Upper lobe of left lung (tissue), 6 donors: ENCODE measurements at regions not wholly inside any gene's neighbourhood (a gene's known extent, or its start where the extent isn't known, plus 50 kb on each side); places are given as distances from the start of the nearest gene placed in this dataset.

Source experiments
- ATAC-seq, 2 donors: fragments of 200-7000 bp; cut with Tn5 transposase; one replicate each; pipeline ENCODE4 v1.9.1; 2022; ENCODE audit warnings: mild to moderate bottlenecking in 2 of 2, moderate library complexity in 2 of 2; ENCODE audit not compliant: low FRiP score in 2 of 2
- DNase-seq, 2 donors: peaks; one replicate each; pipeline ENCODE4 v3.0.0-alpha.2; 2019 to 2020
- H3K27ac ChIP-seq, 4 donors: fragments of 200-600 bp; sonication (generic); one replicate each; pipeline ENCODE4 v1.5.1; 2016 to 2019
- H3K27me3 ChIP-seq, 4 donors: fragments of 200-600 bp; sonication (generic); one replicate each; pipeline ENCODE4 v1.5.1; 2017 to 2019
- H3K36me3 ChIP-seq, 4 donors: fragments of 200-600 bp; sonication (generic); one replicate each; pipeline ENCODE4 v1.5.1; 2016 to 2019
- H3K4me1 ChIP-seq, 4 donors: fragments of 200-600 bp; sonication (generic); one replicate each; pipeline ENCODE4 v1.5.1; 2018 to 2019
- H3K4me3 ChIP-seq, 4 donors: fragments of 200-600 bp; sonication (generic); one replicate each; pipeline ENCODE4 v1.5.1; 2017 to 2019; ENCODE audit warnings: mild to moderate bottlenecking in 2 of 4, moderate library complexity in 1 of 4
- H3K9me3 ChIP-seq, 4 donors: fragments of 200-600 bp; sonication (generic); one replicate each; pipeline ENCODE4 v1.5.1; 2018 to 2019
- CTCF ChIP-seq, 6 experiments: fragments of 450-650 bp in 4 of 6; fragments of 200-600 bp in 2 of 6; sonication (generic) in 2 of 6; IDR thresholded peaks; one replicate each; pipeline ENCODE4 v1.5.1; 2016 to 2019; ENCODE audit warnings: antibody characterized with exemption in 6 of 6
- EP300 ChIP-seq, 4 donors: sonication (generic); formaldehyde crosslinking; IDR thresholded peaks; one replicate each; pipeline ENCODE4 v1.5.1; 2017; ENCODE audit warnings: antibody characterized with exemption in 4 of 4, control low read depth in 2 of 4
- POLR2A ChIP-seq, 4 donors: fragments of 450-650 bp; IDR thresholded peaks; one replicate each; pipeline ENCODE4 v1.5.1; 2016 to 2017; ENCODE audit warnings: antibody characterized with exemption in 4 of 4, mild to moderate bottlenecking in 2 of 4
- POLR2AphosphoS5 ChIP-seq, 2 donors: sonication (generic); formaldehyde crosslinking; IDR thresholded peaks; one replicate each; pipeline ENCODE4 v1.5.1; 2017; ENCODE audit warnings: antibody characterized with exemption in 2 of 2
- WGBS, 2 donors: methylation state at CpG; one replicate each; pipeline ENCODE4 v1.1.5; 2017 to 2018; 5-methylcytosine and 5-hydroxymethylcytosine counted together
- donor health status: DM: no; HTN: no; CAD: no; lungs with moderate emphysema.
- donor health status: DM: no; HTN: yes; CAD: no; lungs with severe emphysema.

DNA sequence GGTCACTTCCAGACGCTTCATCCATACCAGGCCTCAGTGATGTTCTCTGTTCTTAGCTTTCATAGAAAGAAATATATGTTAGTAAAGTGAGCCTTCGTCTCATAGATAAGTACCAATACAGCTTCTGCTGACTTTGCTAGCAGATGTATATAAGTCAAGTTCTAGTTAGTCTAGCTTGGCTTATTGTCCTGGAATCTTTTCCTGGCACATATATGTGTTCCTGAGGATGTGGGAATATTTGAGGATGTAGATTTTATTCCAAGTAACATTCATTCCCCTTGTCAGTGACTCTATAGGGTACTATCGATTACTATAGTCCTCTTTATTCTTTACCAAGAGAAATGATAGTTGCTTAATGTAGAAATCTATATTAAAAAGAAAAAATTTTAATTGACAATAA, 135.2 kb upstream of the FAM9C start:
- Histone ChIP-seq H3K4me3 (no peak overlapping the region), H3K27ac (no peak overlapping the region), H3K4me1 (no peaks in the 10 kb centered on the region), H3K27me3 (no peaks in the 10 kb centered on the region), H3K9me3 (no peaks in the 10 kb centered on the region), H3K36me3 (no peaks in the 10 kb centered on the region)
- DNase-seq (no peak), ATAC-seq (no peak)
- 84 to 89% methylated on average over 3 of the region's 3 CpGs for WGBS, 2 donors
- no peak for TF ChIP-seq EP300 (IDR thresholded peaks at IDR 0.05)
- TF ChIP-seq POLR2A (IDR thresholded peaks at IDR 0.05): no peak
- TF ChIP-seq POLR2AphosphoS5 (IDR thresholded peaks at IDR 0.05): no peak
- TF ChIP-seq CTCF (IDR thresholded peaks at IDR 0.05): no peak

- Histone ChIP-seq H3K27ac (no peak overlapping the region), H3K36me3 (no peaks in the 10 kb centered on the region), H3K9me3 (no peaks in the 10 kb centered on the region), H3K4me3 (no peak overlapping the region), H3K27me3 (no peaks in the 10 kb centered on the region), H3K4me1 (no peaks in the 10 kb centered on the region)
- ATAC-seq (no peak), DNase-seq (no peak)
- 77 to 80% methylated on average over 2 of the region's 2 CpGs for WGBS, 2 donors
- no peak for TF ChIP-seq POLR2A (IDR thresholded peaks at IDR 0.05)
- TF ChIP-seq EP300 (IDR thresholded peaks at IDR 0.05): no peak
- TF ChIP-seq POLR2AphosphoS5 (IDR thresholded peaks at IDR 0.05): no peak
- TF ChIP-seq CTCF (IDR thresholded peaks at IDR 0.05): no peak
Observed at GRCh38 chrX:13179100-13179499, 134.7 kb upstream of the FAM9C start.

- DNase-seq (no peak), ATAC-seq (no peak)
- Histone ChIP-seq H3K27ac (no peak overlapping the region), H3K9me3 (no peaks in the 10 kb centered on the region), H3K36me3 (no peaks in the 10 kb centered on the region), H3K4me3 (no peak overlapping the region), H3K27me3 (no peaks in the 10 kb centered on the region), H3K4me1 (no peaks in the 10 kb centered on the region)
- 73 to 80% methylated on average over 6 of the region's 6 CpGs for WGBS, 2 donors
- TF ChIP-seq POLR2AphosphoS5 (IDR thresholded peaks at IDR 0.05) (no peak), CTCF (IDR thresholded peaks at IDR 0.05) (no peak), POLR2A (IDR thresholded peaks at IDR 0.05) (no peak), EP300 (IDR thresholded peaks at IDR 0.05) (no peak)
Observed at GRCh38 chrX:13177921-13178566, 133.6 kb upstream of the FAM9C start.

DNA sequence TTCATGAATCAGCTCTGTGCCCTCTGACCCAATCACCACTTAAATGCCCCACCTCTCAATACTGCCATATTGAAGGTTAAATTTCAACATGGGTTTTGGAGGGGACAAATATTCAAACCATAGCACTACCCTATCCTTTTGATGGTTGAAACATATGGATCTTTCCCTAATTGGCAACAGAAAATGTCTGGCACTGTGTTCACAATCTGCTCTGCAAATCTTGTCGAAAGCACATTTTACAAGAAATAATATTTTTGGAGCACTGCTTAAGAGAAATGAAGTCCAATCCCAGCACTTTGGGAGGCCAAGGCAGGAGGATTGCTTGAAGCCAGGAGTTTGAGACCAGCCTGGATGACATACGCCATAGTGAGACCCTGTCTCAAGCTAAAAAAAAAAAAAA, 130.6 kb upstream of the FAM9C start:
- no peaks in the 10 kb centered on the region for H3K9me3 ChIP-seq
- DNase-seq (no peak), ATAC-seq (no peak)
- H3K4me3 ChIP-seq: no peak overlapping the region
- H3K27me3 ChIP-seq: no peaks in the 10 kb centered on the region
- H3K36me3 ChIP-seq: no peaks in the 10 kb centered on the region
- H3K4me1 ChIP-seq: no peaks in the 10 kb centered on the region
- H3K27ac ChIP-seq: no peak overlapping the region
- TF ChIP-seq POLR2AphosphoS5 (IDR thresholded peaks at IDR 0.05) (no peak), POLR2A (IDR thresholded peaks at IDR 0.05) (no peak), EP300 (IDR thresholded peaks at IDR 0.05) (no peak), CTCF (IDR thresholded peaks at IDR 0.05) (no peak)
- WGBS, 2 donors: 96 to 100% methylated on average over 2 of the region's 2 CpGs

DNA sequence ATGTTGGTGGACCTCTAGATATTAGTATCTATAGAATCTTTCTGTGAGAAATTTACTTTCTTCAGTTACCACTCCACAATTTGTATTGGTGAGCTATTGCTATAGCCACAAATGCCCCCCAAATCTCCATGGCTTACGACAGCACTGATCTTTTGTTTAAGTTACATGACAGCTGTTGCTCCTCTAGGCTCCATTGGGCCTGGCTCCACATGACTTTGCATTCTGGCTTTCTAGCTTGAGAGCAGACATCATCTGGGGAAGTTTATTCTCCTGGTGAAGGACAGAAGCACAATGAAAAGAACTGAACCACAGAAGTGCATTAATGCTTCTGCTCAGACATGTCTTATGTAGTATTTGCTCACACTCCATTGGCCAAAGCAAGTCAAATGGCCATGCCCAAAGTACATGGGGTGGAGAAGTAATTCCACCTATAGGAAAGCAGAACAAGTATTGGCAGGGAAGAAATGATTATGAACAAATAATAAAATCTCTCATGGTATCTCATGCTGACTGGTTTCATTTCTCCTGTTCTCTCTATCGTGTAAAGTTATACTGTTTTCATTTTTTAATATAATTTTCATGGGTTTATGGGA, 126.6 kb upstream of the FAM9C start:
- 83 to 93% methylated on average over 2 of the region's 2 CpGs for WGBS, 2 donors
- no peak for ATAC-seq
- Histone ChIP-seq H3K9me3 (no peaks in the 10 kb centered on the region), H3K4me1 (peaks cover 6 to 14% (median 14%) of the 10 kb centered on the region in 4 donors), H3K36me3 (no peaks in the 10 kb centered on the region), H3K4me3 (no peak overlapping the region), H3K27me3 (no peaks in the 10 kb centered on the region), H3K27ac (no peak overlapping the region)
- no peak for DNase-seq
- TF ChIP-seq POLR2A (IDR thresholded peaks at IDR 0.05) (no peak), POLR2AphosphoS5 (IDR thresholded peaks at IDR 0.05) (no peak)
